ENCODE measurements at regions not wholly inside any gene's neighbourhood (a gene's known extent, or its start where the extent isn't known, plus 50 kb on each side); places are given as distances from the start of the nearest gene placed in this dataset.
A peak's percentile ranks its signal among the peaks of the same experiment; 100 is the strongest.
"Not testable (repeated sequence)": the region's sequence is repeated elsewhere in the genome, so short reads cannot be mapped to it uniquely, and the experiment has no call there.

- no peak for DNase-seq (ENCODE audit: low spot score)
- intact Hi-C loops (cut with DNase I), result loop anchor here (2.0 to 5.0 kb wide), 3 partner anchors 31 to 115 kb away; partner anchors contain the start of gene SIRPA
Observed at GRCh38 chr20:1801929-1802306, 93.3 kb upstream of the SIRPA start.

- intact Hi-C loops (cut with DNase I), result loop anchor here (5.0 kb wide), 1 partner anchor 116 kb away; no protein-coding TSS in a partner anchor
- DNase-seq (ENCODE audit: low spot score), result no peak
Observed at GRCh38 chr20:1801225-1801928, 93.8 kb upstream of the SIRPA start.

- intact Hi-C loops (cut with DNase I), result loop anchor here (5.0 kb wide), 1 partner anchor 117 kb away; no protein-coding TSS in a partner anchor
- DNase-seq (ENCODE audit: low spot score), result no peak
Observed at GRCh38 chr20:1800777-1801176, 94.4 kb upstream of the SIRPA start.

GRCh38 chr20:1800180-1800579, 95.0 kb upstream of the SIRPA start:
- no peak for DNase-seq (ENCODE audit: low spot score)
- intact Hi-C loops (cut with DNase I), result loop anchor here (5.0 kb wide), 1 partner anchor 117 kb away; no protein-coding TSS in a partner anchor

GRCh38 chr20:1799746-1800145, 95.5 kb upstream of the SIRPA start:
- not testable (repeated sequence) for DNase-seq (ENCODE audit: low spot score)
- intact Hi-C loops (cut with DNase I), result loop anchor here (5.0 kb wide), 1 partner anchor 118 kb away; no protein-coding TSS in a partner anchor

- intact Hi-C loops (cut with DNase I), result no loop called here
- no peak for DNase-seq (ENCODE audit: low spot score)
Observed at GRCh38 chr20:1798982-1799381, 96.2 kb upstream of the SIRPA start.

- intact Hi-C loops (cut with DNase I), result no loop called here
Observed at GRCh38 chr20:1793821-1794220, 101.4 kb upstream of the SIRPA start.

GRCh38 chr20:1792274-1792673, 102.9 kb upstream of the SIRPA start:
- intact Hi-C loops (cut with DNase I), result no loop called here
- DNase-seq (ENCODE audit: low spot score), result no peak

More at GRCh38 chr20:1793821-1794220, 101.4 kb upstream of the SIRPA start:
- DNase-seq (ENCODE audit: low spot score), result no peak

- DNase-seq (ENCODE audit: low spot score), result no peak
Observed at GRCh38 chr20:1790386-1790785, 104.8 kb upstream of the SIRPA start.

GRCh38 chr20:1788044-1788443, 107.2 kb upstream of the SIRPA start:
- DNase-seq (ENCODE audit: low spot score), result no peak
- intact Hi-C loops (cut with DNase I), result no loop called here

More at GRCh38 chr20:1790386-1790785, 104.8 kb upstream of the SIRPA start:
- intact Hi-C loops (cut with DNase I), result no loop called here

- no peak for DNase-seq (ENCODE audit: low spot score)
- intact Hi-C loops (cut with DNase I), result no loop called here
Observed at GRCh38 chr20:1786486-1786885, 108.7 kb upstream of the SIRPA start.

GRCh38 chr20:1784586-1784985, 110.6 kb upstream of the SIRPA start:
- intact Hi-C loops (cut with DNase I), result no loop called here
- DNase-seq (ENCODE audit: low spot score), result no peak

- intact Hi-C loops (cut with DNase I), result no loop called here
- no peak for DNase-seq (ENCODE audit: low spot score)
Observed at GRCh38 chr20:1783245-1783644, 112.0 kb upstream of the SIRPA start.

- no peak for DNase-seq (ENCODE audit: low spot score)
- intact Hi-C loops (cut with DNase I), result no loop called here
Observed at GRCh38 chr20:1782181-1782580, 113.0 kb upstream of the SIRPA start.

- DNase-seq (ENCODE audit: low spot score), result no peak
- intact Hi-C loops (cut with DNase I), result loop anchor here (10.0 kb wide), 1 partner anchor 325 kb away; the partner anchor contains the start of gene STK35
Observed at GRCh38 chr20:1779567-1779966, 115.6 kb upstream of the SIRPA start.

GRCh38 chr20:1778338-1778737, 116.9 kb upstream of the SIRPA start:
- intact Hi-C loops (cut with DNase I), result loop anchor here (10.0 kb wide), 1 partner anchor 326 kb away; the partner anchor contains the start of gene STK35
- DNase-seq (ENCODE audit: low spot score), result no peak

- DNase-seq (ENCODE audit: low spot score), result no peak
- intact Hi-C loops (cut with DNase I), result loop anchor here (10.0 kb wide), 1 partner anchor 327 kb away; the partner anchor contains the start of gene STK35
Observed at GRCh38 chr20:1777476-1777820, 117.8 kb upstream of the SIRPA start.

- peak; percentile 93 for DNase-seq (ENCODE audit: low spot score)
- intact Hi-C loops (cut with DNase I), result loop anchor here (10.0 kb wide), 1 partner anchor 328 kb away; the partner anchor contains the start of gene STK35
Observed at GRCh38 chr20:1776681-1777475, 118.3 kb upstream of the SIRPA start.

GRCh38 chr20:1775117-1775516, 117.5 kb upstream of the SIRPG start:
- no peak for DNase-seq (ENCODE audit: low spot score)
- intact Hi-C loops (cut with DNase I), result loop anchor here (10.0 kb wide), 1 partner anchor 330 kb away; the partner anchor contains the start of gene STK35

- DNase-seq (ENCODE audit: low spot score), result no peak
- intact Hi-C loops (cut with DNase I), result loop anchor here (10.0 kb wide), 1 partner anchor 330 kb away; the partner anchor contains the start of gene STK35
Observed at GRCh38 chr20:1774479-1774878, 116.9 kb upstream of the SIRPG start.
